GM21786 (cell line): ENCODE measurements at regions not wholly inside any gene's neighbourhood (a gene's known extent, or its start where the extent isn't known, plus 50 kb on each side); places are given as distances from the start of the nearest gene placed in this dataset.

ENCODE experiments used
- ATAC-seq: cut with Tn5 transposase; IDR thresholded peaks from one replicate; pipeline ENCODE4 v1.9.1; 2021; ENCODE audit not compliant: unreplicated experiment

DNA sequence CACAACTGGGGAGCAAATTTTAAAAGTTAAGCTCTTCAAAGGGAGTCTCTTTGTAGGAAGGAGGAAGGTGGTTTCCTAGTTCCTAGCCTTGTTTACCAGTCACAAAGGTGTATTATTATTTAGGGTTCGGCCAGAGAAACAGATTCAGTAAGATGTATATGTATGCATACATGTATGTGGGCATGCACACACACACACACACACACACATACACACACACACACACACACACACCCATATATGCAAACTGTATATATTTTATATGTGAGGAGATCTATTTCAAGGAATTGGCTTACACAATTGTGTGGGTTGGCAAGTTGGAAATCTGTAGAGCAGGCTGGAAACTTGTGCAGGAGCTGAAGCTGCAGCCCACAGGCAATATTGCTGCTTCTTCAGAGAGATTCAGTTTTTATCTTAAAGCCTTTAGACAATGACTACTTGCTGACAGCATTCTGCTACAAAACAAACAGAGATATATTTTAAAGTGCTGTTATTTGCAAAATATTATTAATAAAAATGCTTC is 75.3 kb upstream of the DNAH5 start:
- ATAC-seq, result no peak

DNA sequence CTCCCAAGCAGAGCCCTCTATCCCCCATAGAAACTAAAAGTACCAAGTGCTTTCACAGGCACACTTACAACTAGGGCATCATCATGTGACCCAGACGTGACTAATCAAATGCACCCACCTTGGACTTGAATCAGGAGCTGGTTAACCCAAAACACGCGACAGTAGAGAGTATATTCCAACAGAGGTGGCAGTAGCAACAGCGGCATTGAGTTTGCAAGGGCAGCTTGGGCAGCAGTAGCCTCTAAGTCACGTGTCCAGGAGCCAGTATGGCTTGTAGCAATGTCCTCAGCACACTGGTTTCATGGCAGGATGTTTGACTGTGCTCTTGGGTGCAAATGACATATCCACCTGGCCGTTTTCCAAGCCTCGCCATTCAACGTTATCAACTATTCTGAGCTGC is 73.4 kb upstream of the DNAH5 start:
- no peak for ATAC-seq

DNA sequence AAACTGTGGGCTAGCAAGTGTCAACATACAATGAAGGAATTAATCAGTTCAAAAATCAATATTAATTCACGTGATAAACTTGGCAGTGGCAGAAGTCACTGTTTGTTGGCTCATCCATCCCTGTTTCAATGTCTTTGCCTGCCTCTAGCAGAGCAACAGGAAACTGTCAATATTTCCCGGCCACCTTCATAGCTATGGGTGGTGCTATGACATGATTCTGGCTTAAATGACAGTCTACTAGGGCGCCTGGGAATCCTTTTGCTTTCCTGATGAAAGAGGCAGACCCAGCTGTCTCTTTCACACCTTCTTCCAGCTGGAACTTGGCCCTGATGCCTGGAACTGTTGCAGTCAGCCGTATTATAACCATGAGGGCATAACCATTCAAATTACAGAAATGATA is 72.1 kb upstream of the DNAH5 start:
- no peak for ATAC-seq

DNA sequence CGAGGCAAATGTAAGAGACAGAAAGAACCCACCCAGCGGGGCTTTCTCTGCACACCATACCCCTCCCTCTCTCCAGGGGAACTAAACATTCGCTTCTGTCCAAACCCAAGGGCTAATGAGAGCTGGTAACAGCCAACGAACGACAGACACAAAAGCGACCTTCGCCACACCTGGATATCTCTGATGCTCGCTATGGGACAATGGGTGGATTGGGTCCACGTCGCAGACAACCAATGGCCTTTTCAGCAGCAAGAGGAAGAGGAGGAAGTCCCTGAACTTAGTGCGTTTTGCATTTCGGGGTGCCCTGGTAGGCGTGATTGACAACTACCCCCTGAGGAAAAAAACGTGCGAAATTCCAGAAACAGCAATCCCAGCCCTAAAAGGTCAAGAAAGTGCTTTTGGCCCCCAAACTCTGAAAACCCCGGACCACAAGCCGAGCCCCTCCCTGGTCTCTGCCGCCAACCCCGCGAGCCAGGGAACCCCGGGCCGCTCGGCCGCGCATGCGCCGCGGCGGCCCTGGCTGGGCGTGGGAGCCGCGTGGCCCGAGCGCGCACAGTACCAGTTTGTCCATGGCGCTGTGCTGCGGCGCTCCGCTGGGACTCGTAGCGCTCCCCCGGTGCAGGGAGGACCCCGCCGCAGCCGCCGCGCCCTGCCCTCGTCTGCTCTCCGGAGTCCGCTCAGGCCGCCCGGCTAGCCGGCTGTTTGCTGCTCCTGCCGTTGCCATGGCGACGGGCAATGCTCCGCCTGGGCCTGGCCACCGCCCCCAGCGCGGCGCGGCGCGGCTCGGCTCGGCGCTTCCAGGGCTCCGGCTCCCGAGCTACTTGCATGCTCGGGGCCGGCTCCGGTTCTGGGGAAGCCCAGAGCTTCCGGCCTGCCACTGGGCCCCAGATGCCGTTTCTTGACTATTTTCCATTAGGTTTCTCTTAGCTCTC is 66.9 kb upstream of the DNAH5 start:
- ATAC-seq, result peak; percentile 86

DNA sequence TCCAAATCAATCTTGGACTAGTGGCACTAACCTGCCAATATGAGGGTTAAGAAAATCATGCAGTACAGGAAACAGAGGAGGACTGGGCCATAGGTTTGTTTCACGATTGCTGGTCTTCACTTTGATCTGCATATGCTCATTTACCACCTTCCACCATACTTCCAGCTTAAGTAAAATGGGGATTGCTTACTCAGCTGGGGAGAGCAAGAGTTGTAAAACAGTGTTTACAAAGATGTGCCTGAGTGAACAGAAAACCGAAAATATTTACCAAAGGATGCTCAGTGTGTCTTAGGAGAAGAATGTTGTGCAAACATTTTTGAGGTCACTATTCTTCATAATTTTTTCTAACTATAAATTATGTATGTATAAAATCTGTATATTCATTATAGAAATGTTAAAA is 65.1 kb upstream of the DNAH5 start:
- no peak for ATAC-seq

DNA sequence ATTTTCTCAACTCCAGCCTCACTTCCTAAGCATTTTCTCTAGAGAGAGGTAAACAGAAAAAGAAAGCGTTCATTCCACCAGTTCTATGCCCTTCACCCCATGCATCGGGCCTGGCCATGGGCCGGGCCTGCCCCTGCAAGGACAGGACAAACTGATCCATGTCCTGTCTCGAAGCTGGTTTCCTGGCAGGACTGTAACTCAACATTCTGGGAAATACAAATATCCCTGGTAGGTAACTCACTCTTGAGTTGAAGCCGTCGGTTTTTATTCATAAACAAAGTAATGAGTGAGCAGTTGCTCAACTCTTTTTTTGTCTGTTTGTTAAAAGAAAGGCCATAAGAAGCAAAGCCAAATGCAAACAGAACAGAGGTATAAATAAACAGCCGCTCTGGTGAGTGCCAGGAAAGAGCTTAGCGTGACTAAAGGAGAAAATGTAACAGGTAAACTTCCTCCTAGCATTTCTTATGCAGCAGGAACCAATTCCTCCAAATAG is 64.4 kb upstream of the DNAH5 start:
- ATAC-seq, result no peak

DNA sequence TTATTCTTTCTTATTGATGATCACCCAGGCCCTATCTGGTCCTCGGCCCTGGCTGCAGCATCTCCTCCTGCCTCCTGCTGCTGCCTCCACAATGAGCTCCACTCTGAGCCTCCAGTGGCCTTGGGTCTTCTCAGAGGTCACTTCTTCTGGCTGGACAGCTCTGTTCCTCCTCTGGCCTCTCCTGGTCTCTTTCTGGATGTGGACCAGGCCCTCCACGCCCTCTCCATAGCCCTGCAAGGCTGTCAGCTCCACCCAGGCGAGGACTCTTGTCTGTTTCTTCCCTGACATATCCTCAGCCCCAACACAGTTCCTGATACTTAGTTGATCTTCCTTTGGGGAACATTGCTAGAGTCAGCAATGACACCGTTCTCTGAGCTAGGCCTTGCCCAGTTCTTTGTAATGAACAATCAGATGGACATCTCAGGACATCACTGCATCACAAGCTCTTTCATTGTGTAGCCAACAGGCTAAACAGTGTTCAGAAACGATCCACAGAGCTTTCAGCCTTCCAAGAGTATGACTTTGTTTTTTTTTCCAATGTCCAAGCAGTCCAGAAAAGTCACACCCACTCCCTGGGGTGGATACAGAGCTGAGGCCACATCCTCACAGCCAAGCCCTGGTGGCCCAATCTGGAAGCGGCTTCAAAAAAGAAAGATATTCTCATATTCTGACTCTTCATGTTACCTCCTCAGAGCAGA is 62.5 kb upstream of the DNAH5 start:
- no peak for ATAC-seq

DNA sequence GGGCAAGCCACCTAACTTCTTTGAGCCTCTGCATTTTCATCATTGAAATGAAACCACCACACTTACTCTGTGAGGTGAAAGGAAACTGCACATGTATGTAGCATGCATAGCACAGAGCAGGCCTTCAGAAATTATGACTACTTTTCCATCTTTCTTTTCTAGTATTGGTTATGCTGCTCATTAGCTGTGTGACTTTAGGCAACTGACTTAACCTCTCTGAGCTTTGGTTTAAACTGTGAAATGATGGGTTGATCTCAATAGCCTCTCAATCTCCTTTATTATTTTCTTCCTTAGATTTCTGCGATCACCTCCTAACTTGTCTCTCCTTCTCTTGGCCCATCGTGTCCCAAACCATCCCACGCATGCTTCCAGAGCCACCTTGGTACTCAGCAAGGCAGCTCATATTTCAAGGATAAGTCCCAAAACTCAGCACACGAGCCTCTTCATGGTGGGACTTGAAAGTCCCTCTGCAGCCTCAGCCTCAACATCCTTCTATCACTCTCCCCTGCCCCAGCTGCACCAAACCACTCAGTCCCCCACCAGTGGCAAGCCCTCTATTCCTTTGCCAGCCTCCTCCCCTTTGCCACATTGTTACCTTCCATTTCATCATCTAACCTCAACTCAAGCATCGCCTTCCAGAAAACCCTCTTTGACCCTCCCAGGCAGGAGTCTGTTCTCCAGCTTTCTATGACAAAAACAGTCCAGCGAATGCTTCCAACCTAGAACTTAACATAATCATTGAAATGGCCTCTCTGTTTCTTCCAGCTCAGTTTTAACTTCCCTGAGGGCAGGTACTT is 60.3 kb upstream of the DNAH5 start:
- no peak for ATAC-seq

DNA sequence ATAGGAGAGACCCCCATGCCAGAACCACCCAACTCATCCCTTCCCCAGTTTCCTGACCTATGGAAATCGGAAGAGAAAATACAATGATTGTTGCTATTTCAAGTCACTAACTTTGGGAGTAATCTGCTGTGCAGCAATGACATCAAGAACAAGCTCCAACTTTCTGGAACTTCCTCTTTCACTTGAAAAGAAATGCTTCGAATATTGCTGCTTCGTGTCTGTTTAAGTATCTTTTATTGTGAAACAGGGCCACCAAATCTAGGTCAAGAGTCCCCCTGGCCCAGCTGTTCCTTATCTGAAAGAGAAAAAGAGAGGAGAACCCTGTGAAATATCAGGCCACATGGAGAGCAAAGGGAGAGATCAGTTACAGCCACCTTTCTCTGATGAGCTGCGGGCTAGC is 59.4 kb upstream of the DNAH5 start:
- ATAC-seq, result no peak

DNA sequence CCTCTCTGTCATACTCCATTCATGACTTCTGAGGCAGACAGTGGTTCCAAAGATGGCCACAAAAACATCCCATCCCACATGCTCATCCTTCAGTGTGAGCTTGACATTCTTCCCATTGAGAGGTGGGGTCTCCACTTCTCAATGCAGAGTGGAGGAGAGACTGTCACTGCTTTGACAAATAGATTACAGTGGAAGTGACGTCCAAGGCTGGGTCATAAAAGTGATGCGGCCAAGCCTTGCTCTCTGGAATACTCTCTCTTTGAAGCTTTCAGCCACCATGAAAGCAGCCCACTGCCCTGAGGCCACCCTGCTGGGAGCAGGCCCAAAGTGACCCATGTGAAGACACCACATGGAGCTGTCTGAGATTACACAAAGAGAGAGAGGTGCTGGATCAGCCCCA is 59.0 kb upstream of the DNAH5 start:
- no peak for ATAC-seq

DNA sequence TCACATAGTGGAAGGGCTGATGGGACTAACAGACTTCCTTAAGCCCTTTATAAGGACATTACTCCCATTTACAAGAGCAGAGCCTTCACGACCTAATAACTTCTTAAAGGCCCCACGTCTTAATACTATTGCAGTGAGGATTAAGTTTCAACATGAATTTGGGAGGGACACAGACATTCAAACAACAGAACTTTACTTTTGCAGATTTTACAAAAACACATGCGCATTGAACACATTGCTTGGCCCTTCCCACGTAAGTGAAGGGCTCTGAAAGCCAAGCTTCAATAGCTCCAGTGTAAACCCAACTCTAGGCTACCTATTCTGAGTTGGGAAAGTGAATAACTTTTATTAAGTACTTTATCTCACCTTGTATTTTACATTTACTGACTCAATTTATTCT is 53.8 kb upstream of the DNAH5 start:
- no peak for ATAC-seq

DNA sequence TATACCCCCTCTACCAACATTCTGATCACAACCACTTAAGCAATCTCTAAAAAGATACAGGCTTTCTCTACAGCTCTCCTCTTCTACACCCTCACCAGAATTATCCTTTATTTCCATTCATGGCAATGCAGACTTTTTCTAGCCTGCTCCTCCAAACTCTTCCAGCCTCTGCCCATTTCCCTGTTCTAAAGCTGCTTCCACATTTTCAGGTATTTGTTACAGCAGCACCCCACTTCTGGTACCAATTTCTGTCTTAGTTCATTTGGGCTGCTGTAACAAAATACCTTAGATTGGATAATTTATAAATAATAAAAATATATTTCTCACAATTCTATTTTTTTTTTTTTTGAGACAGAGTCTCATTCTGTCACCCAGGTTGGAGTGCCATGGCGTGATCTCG is 53.0 kb upstream of the DNAH5 start:
- ATAC-seq, result no peak

DNA sequence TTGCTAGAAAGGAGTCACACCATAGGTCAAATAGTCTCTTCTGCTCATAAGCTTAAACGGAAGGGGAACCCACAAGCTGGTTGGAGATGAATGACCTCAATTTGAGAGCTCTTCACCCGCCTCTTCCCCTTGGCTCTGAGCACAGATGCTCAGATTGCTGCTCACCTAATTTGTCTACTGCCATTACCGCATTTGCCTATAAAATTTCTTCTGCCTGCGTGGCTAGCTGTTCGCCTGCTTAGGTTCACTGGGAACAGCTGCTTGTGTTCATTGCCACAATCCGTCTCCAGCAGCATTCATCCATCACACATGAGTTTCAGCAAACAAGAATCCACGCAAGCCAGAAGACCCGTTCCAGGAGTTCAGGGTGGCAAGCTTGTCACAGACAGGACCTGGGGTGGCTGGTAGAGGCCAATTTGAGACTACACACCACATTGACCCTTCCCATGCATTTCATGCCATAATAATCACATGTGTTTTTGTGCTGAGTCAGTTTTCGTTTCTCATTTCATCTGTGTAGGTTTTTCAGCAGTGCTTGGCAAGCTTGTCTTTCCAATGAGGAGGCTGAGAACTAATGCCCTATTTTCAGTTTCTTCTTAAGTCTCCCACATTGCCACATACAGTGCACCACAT is 50.2 kb upstream of the DNAH5 start:
- no peak for ATAC-seq
